Nucleus accumbens (tissue), 56 donors: ENCODE measurements at regions not wholly inside any gene's neighbourhood (a gene's known extent, or its start where the extent isn't known, plus 50 kb on each side); places are given as distances from the start of the nearest gene placed in this dataset.
A peak's percentile ranks its signal among the peaks of the same experiment; 100 is the strongest.

Source experiments
- DNase-seq, 56 donors: peaks; one replicate each; lab custom pipeline; 2025; lab: John Stamatoyannopoulos, UW

DNA sequence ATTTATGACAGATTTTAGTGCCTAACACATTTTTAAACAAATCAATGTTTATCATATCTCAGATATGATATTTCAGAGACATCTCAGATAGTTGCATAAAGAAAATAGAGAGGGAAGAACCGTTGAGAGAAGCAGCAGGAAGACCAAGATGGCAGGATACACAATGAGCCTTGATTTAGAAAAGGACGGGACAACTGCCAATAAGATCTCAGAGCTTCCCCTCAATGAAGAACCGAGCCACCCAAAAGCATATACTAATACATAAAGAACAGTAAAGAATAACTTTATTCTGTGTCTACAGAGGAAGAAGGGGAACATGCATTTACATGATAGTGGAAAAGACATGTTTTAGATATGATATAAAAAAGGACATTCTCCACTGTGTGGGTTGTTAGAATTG, 375.9 kb upstream of the SOX5 start:
- DNase-seq = no peak

DNA sequence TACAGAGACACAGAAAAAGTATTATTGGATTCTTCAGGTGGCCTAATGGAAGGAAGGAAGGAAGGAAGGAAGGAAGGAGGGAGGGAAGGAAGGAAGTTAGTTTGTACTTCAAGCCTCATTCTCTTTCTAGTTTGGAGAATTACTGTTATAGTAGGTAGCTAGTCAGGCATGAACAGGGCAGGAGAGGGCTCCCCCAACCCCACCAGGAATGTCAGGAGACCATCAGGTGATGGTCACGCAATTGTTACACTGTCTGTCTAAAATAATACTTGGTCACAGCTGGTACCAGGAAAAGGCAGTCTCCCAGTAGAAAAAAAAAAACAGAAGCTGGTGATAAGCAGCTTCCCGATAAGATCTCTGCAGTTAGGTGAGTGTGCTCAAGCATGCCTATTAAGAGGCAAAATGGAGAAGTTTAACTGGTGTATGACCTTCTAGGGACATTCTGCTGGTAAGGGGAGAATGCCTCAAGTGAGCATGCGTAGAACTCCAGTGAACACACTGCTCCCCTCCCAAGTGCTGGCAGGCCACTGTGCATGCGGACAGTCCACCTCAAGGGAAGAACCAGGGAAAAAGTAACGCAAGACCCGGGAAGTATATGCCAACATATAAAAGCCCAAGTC, 358.4 kb upstream of the SOX5 start:
- DNase-seq = no peak

- DNase-seq = no peak
Measured at GRCh38 chr12:24307153-24307552, 357.7 kb upstream of the SOX5 start.

DNA sequence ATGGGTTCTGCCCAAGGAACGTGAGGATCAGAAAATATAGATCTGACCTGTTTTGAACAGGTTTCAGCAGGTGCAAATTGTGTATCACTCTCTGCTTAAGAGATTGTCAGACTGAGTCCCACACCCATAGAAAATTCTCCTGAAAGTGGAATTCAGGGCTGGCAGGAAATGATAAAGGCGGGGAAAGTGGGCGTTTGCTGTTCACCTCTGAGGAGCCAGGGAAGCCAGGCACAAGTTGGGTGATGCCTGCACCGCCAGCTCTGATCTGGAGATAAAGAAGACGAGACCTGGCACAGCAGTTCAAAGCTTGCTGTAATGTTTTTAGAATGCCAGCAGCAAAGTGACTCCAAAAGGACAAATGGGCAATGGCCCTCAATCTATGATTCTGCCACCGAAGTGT, 356.5 kb upstream of the SOX5 start:
- no peak for DNase-seq

DNA sequence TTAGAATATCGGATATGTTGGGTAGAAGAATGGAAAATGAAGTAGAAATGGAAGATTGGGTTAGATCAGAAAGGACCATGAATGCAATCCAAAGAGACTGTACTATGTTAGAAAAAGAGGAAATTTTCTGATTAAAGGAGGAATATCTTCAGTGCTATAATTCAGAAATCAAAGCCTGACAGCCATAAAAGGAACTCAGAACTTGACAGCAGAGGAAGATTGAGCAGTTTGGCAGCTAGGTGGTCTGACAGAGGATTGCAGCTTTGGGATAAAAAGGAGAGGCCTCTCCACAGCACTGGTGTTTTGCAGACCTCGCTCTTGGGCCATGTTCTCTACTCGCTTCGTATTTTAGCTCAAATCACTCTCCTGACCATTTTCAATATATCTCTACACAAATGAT, 354.8 kb upstream of the SOX5 start:
- DNase-seq = no peak

DNA sequence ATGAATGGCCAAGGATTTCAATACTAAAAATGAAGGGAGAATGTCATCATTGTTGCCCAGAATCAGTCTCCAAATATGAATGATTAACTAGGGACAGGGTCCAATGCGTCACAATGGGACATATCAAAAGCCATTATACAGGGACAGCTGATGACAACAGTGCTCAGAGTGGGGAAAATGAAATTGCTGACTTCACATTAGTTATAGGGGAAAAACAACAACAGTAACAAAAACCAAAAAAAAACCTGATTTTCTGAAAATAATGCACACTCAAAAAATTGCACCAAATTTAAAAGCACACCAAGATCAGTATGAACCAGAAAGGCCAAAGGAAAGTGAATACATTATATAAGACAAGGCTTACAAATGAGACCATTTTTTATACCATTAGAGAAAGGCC, 353.2 kb upstream of the SOX5 start:
- no peak for DNase-seq

DNA sequence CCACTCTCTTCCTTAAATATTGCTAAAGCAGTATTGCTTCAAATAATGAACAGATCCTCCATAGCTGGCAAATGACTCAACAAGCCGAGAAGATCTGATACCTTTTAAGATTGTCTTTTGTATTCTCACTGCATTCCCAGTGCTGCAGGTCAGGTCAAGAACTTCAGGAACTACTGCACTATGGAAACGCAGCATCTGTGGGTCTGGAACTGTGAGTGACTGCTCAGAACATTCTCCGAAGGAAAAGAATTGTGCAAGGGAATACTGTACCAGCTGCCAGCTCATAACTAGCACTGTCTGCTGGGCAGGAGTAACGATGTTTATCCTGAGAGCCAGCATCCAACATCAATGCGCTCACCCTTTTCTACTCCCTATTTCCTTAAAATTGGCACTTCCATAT, 348.0 kb upstream of the SOX5 start:
- no peak for DNase-seq

DNA sequence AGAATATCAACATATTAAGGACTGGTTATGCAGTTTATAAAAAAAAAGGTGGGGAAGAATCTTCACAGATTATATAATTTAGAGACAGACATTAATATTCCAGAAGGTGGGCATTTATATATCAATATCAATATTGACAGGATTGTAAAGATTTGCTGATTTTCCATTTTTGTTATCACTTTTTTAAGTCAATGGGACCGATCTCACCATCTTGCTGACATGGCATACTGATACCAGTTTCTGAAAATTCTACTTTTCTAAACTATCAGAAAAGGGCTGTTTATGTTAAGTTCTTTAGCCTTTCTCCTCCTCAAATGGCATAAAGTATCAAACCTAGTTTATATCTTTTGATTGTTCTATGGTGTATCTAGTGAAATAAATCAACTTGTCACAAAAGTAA, 344.1 kb upstream of the SOX5 start:
- DNase-seq = no peak

DNA sequence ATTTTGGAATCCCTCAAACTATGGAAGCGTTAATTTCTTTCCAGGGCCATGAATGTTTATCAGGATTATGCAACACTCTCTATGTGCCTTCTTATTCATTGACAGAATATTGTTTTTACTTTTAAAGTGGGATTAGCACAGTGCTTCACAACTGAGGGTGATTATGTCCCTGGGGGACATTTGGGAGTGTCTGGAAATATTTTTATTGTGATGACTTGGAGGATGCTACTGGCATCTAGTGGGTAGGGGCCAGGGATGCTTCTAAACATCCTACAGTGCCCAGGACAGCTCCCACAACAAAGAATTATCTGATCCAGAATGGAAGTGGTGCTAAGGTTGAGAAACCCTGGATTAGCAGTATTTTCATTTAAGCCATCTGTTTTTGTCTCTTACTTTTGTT, 338.5 kb upstream of the SOX5 start:
- no peak for DNase-seq

GRCh38 chr12:24285448-24285847, 336.0 kb upstream of the SOX5 start:
- DNase-seq = no peak

DNA sequence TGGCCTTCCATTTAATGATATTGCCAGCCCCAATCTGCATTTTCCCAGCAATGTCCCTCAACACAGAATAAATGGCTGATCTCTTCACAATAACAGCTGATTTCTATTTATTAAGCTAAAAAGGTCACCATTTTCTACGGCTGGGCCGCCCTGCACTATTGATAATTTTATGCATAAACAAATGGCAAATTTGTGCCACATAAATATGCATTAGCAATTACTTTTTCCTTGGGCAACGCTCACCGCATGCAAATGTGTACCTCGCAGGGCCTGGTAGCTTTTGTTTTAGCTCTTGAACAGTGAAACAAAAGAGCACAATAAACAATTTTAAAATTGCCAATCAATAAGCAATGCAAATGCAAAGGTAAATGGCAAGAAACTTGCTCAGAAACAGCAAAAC, 331.9 kb upstream of the SOX5 start:
- DNase-seq = peak in 1 of 56 donors; percentile 18

DNA sequence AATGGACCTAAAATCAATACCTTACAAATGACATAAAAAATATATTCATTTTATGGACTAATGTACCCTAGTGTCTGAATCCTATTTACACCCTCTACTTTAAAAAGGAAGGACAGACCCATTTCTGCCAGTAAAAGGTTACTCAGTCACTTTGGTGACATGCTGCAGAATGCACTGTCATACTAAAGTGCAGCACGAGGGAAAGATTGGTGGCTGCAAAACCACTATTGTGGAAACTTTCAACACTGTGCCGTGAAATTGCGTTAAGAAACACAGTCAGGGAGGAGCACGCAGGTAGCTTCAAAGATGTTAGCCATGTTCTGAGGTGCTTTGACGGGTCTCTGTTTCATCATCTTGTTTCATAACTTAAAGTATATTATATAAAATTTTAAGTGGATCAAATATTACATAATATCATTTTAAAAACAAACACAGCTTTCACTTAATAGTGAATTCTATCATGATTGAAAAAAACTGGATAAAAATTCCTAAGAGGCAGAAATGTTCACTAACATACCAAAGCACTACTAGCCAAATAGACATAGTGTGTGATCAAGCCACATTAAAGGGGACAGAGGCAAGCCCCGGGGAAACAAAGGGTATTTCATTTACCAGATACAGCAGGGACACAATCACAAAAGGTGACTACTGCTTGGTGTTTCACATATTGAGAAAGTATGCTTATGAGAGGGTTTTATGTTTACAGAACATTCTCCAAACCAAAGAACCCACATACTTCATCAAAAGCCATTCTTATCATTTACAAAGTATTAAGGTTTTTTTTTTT, 330.8 kb upstream of the SOX5 start:
- no peak for DNase-seq

GRCh38 chr12:24278832-24279231, 329.4 kb upstream of the SOX5 start:
- DNase-seq = no peak

DNA sequence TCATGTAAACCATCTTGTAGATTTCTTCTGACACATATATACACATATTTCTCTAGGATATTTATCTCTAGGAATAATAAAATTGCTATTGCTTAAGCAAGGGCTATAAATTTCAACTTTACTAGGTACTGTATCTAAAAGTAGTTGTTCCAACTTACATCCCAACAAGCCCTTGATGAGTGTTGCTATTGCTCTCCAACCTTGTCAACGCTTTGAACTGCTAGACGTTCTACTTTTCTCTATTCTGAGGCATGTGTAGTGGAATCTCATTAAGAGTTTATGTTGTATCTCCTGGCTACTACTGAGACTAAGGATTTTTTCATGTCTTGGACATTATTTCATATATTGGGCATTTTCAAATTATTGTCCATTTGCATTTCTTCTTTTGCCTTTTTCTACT, 321.5 kb upstream of the SOX5 start:
- no peak for DNase-seq

GRCh38 chr12:24270464-24270863, 321.0 kb upstream of the SOX5 start:
- no peak for DNase-seq

DNA sequence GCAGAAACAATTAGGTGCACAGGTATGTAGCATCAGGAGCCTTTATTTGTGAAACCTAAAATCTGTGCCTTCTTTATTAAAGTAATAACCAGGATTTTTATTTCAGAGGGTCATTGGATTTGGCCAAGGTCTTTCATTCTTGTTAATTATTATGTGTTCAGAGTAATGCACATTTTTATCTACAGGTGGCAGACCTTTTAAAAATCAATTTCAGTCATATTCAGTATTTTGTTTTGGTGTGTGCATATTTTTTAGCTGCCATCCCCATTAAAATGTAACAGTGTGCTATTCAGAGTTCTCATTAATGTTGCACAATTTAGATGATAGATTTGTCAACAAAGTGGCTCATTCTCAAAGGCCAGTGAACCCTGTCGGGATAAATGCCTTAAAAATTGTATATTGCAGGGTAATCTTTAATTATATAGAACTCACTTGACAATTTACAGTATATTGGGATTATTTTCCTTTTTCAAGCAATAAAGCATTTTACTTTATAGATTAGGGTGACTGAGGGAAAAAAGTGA, 319.3 kb upstream of the SOX5 start:
- no peak for DNase-seq

DNA sequence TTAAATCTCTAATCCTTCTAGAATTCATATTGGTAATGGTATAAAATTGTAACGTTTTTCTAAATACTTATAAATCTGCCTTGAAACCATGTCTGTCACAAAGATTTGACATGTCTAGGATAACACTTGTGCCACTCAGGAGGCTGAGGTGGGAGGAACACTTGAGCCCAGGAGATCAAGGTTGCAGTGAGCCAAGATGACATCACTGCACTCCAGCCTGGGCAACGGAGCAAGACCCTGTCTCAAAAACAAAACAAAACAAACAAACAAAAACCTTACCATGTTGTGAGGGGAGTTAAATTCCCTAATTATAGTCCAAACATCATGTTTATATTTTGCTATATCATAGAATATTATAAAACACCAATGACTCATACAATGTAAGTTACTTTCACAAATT, 317.5 kb upstream of the SOX5 start:
- DNase-seq = no peak

DNA sequence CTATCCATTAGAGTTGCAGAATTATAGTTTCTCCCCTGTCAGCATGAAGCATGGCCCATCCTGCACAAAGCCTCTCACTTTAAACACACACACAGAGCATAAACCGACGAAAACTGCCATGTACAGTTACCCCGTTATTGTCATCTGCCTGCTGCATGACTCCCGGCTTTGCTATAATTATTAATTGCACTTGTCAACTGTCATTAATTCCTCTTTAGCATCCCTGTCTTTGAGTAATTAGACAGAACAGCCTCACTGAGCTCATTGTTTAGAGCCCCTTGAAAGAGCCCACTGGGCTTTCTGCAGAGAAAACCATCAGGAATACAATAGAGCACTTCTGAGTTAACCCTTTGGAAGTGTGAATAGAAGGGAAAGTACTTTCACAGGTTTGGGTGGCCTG, 307.2 kb upstream of the SOX5 start:
- DNase-seq = no peak

GRCh38 chr12:24255920-24256665, 306.6 kb upstream of the SOX5 start:
- peak in 3 of 56 donors; percentile 1 to 7 (median 2) for DNase-seq

DNA sequence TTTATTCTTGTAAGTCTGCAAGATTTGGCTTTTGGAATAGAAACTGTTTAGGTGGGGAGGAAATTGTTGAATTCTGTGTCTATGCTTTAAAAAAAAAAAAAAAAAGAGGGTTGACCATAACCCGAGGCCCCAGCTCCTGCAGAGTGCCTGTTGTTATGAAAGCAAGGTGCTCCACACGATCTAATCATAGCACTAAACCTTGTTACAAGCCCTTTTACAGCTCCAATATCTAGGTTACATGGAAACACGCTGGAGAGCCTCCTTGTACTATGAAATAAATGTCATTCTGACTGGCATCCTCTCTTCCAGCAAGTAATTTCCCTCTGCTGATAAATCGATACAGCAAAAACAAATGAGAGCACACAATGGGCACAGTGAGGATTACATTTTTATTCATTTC, 303.1 kb upstream of the SOX5 start:
- DNase-seq = no peak

- DNase-seq = no peak
Measured at GRCh38 chr12:24246934-24247333, 297.5 kb upstream of the SOX5 start.

GRCh38 chr12:24246376-24246775, 296.9 kb upstream of the SOX5 start:
- no peak for DNase-seq
